GM12891 (cell line): ENCODE measurements at regions not wholly inside any gene's neighbourhood (a gene's known extent, or its start where the extent isn't known, plus 50 kb on each side); places are given as distances from the start of the nearest gene placed in this dataset.
"Not testable (repeated sequence)": the region's sequence is repeated elsewhere in the genome, so short reads cannot be mapped to it uniquely, and the experiment has no call there.

Experiments
- DNase-seq: peaks from one replicate; pipeline ENCODE4 v3.0.0; 2011; ENCODE audit warnings: low spot score; ENCODE audit not compliant: insufficient read length
- FAIRE-seq: peaks from 2 replicates; lab custom pipeline; 2011; peaks lifted over from hg19 to GRCh38; lab: Jason Lieb, UNC
- PAX5 ChIP-seq: IDR thresholded peaks from 2 replicates; pipeline ENCODE4 v1.6.1; 2011; ENCODE audit warnings: low read length, moderate library complexity, mild to moderate bottlenecking; ENCODE audit not compliant: insufficient read depth, severe bottlenecking
- POLR2A ChIP-seq: IDR thresholded peaks from 2 replicates; pipeline ENCODE4 v1.6.1; 2011; ENCODE audit warnings: low read depth, low read length, control low read depth
- POLR2AphosphoS5 ChIP-seq: IDR thresholded peaks from 2 replicates; pipeline ENCODE4 v1.6.1; 2011; ENCODE audit warnings: low read depth, low read length, control low read depth
- POU2F2 ChIP-seq: IDR thresholded peaks from 2 replicates; pipeline ENCODE4 v1.6.1; 2011; ENCODE audit warnings: low read depth, mild to moderate bottlenecking, control low read depth, low read length, moderate library complexity
- SPI1 ChIP-seq: IDR thresholded peaks from 2 replicates; pipeline ENCODE4 v1.6.1; 2011; ENCODE audit warnings: low read depth, low read length, control low read depth
- TAF1 ChIP-seq: IDR thresholded peaks from 2 replicates; pipeline ENCODE4 v1.6.1; 2011; ENCODE audit warnings: low read depth, low read length, control low read depth

DNA sequence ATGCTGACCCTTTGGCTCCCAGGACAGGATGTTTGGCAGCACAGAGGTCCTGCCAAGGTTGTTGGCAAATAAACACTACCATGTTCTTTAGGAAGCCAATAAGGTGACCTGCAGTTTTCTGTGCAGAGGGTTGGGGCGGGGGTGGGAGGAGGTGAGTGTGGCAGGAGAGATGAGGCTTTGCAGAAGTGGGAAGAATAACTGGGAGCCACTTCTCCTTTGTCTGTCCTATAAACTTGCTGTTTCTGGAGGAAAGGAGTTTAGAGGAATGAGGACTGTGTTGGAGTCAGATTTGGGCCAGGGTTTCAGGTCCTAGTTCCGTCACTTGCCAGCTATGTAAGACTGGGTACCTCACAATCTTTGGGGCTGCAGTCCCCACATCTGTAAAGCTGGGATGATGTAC lies 187.6 kb upstream of the SPRED2 start:
- TF ChIP-seq SPI1 = no peak
- no peak for TF ChIP-seq POU2F2
- no peak for TF ChIP-seq POLR2A
- TF ChIP-seq POLR2AphosphoS5 = no peak
- no peak for TF ChIP-seq PAX5
- no peak for TF ChIP-seq TAF1
- DNase-seq (no peak), FAIRE-seq (no peak)

DNA sequence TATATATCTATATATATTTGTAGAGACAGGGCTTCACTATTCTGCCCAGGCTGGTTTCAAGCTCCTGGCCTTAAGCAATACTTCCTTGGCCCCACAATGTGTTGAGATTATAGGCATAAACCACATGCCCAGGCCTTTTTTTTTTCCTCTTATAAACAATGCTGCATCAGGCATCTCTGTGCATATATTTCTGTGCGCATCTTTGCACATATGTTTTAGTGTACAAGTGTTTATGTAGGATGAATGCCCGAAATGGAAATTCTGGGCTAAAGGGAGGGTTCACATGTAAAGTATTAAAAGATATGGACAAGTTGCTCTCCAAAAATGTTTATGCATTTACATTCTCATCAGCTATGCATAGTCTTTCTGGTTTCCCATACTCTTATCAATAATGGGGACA lies 183.2 kb upstream of the SPRED2 start:
- no peak for DNase-seq
- no peak for FAIRE-seq
- no peak for TF ChIP-seq PAX5
- TF ChIP-seq POLR2AphosphoS5 = no peak
- no peak for TF ChIP-seq SPI1
- no peak for TF ChIP-seq POLR2A
- no peak for TF ChIP-seq POU2F2
- no peak for TF ChIP-seq TAF1

DNA sequence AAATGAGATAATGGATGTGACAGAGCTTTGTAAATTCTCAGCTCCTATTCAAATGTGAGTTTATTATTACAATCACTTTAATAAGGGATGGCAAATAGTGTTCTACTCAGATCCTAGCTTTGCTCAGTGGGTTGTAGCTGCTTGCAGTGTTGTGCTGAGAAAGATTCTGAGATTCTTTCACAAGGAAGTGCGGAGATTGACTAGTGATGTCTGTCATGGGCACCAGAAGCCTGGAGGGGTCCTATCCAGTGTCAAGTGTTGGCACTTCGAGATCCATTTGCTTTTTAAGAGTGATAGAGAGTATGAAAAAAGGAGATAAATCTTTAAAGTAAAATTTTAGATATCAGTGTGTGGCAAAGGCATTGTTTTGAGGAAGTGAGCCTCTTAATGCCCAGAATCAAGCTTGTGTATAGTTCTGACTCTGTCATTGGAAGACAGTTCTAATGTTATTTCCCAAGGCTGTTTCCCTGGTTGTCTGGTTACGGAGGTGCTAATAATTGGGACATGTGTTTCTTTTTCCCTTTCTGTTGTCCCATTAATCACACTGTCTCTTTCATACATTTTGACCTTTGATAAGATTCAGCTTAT lies 181.7 kb upstream of the SPRED2 start:
- no peak for TF ChIP-seq POLR2A
- peak; percentile 62 for TF ChIP-seq SPI1
- FAIRE-seq (no peak), DNase-seq (no peak)

DNA sequence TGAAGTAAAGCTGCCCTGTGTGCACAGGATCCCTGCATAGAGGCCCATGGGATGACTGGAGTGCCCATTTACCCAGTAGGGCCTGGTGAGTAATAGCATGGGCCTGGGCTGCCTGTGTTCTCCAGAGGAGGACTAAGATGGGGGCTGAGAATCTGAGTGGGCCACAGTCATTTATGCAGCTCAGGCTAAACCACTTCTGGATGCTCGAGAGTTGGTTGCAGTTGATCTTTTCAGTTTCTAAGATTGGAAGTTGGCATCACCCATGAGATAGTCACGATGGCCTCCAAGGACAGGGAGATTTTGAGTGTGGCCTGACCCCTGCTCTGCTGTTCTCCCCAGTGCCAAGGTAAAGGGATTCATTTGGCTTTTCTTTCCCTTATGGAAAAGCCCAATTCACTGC lies 179.1 kb upstream of the SPRED2 start:
- no peak for FAIRE-seq
- TF ChIP-seq SPI1 (no peak), PAX5 (no peak), TAF1 (no peak), POLR2A (no peak), POU2F2 (no peak), POLR2AphosphoS5 (no peak)
- DNase-seq = no peak

DNA sequence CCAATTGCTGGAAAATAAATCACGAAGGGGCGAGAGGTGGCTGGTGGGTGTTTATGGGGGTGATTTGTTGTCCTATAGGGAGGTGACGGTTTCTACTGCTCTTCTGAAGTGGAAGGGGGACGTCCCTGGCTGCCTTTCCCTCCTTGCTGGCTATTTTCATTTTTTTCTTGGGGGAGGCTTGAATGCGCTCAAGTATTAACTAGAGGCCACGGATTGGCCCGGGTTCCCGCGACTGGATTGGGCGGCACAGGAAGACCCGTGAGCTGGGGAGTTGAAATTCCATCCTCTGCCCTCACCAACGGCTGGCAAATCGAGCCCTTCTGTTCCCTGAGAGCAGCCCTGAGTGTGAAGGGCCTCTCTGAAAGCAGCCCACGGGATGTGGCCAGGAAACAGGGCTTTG lies 176.5 kb upstream of the SPRED2 start:
- no peak for DNase-seq
- no peak for FAIRE-seq
- no peak for TF ChIP-seq POLR2AphosphoS5
- TF ChIP-seq POU2F2 = no peak
- no peak for TF ChIP-seq SPI1
- no peak for TF ChIP-seq POLR2A
- no peak for TF ChIP-seq PAX5
- no peak for TF ChIP-seq TAF1

DNA sequence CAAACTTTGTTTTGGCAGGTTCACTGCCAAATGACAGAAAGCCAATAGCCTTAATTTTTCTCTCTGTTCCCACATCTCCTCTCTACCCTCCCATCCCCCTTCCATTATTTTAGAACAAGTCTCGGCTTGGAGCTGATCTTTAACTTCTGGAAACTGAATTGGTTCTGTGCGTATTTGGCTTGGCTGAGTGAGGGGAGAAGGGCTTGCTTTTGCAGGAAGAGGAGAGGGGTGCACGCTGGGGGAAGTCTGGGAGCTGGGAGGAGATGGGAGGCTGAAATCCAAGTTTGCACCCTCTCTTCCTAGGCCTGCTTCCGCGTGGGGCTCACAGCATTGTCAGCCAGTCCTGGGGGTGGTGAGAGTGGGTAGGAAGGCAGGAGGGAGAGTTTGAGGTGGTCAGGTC lies 176.1 kb upstream of the SPRED2 start:
- DNase-seq = no peak
- no peak for FAIRE-seq
- no peak for TF ChIP-seq POLR2A
- TF ChIP-seq PAX5 = no peak

DNA sequence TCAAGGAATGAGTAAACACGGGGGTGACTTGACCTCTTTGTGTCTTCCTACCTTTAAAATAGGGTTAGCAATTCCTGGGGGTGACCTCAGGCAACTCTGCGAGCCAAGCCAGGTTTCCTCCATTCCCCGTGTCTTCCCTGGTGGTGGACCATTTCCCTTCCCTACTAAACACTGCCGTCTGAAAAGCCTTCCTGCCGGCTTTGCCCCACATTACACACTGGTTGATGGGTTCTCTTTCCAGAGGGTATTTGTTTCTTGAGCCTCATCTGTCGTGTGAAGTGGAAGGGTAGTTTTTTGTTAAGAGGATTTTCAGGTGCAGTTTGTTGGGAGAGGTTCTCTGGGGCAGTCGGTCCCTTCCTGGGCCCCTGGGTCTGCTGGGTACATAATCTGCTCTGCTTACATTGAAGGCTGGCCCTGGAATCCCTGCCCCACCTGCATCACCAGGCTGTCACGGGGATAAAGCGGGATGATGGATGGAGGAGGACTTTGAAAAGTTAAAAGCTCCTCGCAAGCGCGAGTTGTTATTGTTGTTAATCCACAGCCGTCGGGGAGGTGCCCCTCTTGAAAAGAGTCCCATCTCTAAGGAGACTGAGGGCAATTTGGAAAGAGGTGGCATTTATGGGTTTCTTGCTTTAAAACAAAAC lies 175.4 kb upstream of the SPRED2 start:
- DNase-seq (no peak), FAIRE-seq (no peak)
- TF ChIP-seq TAF1 = no peak
- TF ChIP-seq POLR2AphosphoS5 = no peak
- no peak for TF ChIP-seq POU2F2
- TF ChIP-seq SPI1 = no peak
- TF ChIP-seq PAX5 = no peak
- TF ChIP-seq POLR2A = no peak

DNA sequence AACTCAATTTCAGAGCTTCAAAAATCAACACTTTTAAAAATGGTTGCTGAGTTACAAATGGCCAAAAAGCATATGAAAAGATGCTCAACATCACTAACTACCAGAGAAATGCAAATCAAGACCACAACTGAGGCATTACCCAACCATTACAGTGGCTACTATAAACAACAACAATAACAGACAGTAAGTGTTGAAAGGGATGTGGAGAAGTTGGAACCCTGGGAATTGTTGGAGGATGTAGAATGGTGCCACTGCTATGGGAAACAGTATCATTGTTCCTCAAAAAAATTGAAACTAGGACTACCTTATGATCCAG lies 173.3 kb upstream of the SPRED2 start:
- FAIRE-seq (peak; percentile 78), DNase-seq (no peak)
- 0 out of 2 replicates have a peak, but pooled peaks have one; percentile 50 for TF ChIP-seq POU2F2
- TF ChIP-seq PAX5 = no peak
- no peak for TF ChIP-seq POLR2A

DNA sequence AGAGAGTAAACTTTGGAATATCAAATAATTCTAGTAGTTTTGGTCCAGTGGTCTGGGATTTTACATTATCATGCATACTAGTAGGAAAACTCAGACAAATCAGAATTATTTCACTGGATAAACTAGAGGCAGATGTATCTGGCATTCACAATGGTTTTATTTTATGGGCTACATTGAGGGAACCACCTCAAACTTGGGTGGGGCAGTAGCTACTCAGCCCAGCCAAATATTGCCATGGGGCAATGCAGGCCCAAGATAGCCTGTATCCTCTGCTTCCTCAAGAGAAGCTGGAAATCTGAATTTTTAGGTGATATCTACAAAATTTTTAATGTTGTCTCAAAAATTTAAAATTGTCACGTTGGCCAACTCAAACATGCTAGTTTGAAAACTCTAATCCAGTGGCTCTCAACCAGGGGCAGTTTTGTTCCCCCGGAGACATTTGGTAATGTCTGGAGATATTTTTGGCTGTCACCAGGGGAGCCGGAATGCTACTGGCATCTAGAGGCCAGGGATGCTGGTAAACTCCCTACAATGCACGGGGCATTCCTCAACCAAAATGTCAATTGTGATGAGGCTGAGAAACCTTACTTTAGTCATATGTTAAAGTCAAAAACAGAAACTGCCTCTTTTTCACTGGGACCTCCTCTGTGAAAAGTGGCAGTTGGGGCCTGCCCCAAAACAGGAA lies 172.8 kb upstream of the SPRED2 start:
- no peak for TF ChIP-seq PAX5
- TF ChIP-seq POLR2AphosphoS5 = no peak
- no peak for TF ChIP-seq TAF1
- TF ChIP-seq SPI1 = no peak
- no peak for TF ChIP-seq POLR2A
- TF ChIP-seq POU2F2 = no peak
- no peak for DNase-seq
- no peak for FAIRE-seq

DNA sequence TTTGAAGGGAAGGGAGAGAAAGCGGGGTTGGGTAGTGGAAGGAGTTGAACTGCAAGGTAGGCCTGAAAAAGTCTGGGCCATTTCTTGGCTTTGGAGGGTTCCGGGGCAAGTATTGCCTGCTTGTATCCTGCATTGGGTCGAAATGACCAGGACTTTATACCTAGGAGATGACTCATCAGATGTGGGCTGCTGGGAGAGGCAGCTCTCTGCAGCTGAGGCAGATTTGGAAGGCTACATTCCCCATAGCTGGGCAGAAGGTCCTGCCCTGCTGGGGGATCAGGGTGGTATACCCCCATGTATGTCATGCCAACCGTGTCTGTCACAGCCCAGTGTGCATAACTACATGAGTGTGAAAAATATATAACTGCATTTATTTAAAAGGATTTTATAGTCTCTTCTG lies 171.8 kb upstream of the SPRED2 start:
- FAIRE-seq (no peak), DNase-seq (no peak)
- TF ChIP-seq TAF1 = no peak
- no peak for TF ChIP-seq PAX5

DNA sequence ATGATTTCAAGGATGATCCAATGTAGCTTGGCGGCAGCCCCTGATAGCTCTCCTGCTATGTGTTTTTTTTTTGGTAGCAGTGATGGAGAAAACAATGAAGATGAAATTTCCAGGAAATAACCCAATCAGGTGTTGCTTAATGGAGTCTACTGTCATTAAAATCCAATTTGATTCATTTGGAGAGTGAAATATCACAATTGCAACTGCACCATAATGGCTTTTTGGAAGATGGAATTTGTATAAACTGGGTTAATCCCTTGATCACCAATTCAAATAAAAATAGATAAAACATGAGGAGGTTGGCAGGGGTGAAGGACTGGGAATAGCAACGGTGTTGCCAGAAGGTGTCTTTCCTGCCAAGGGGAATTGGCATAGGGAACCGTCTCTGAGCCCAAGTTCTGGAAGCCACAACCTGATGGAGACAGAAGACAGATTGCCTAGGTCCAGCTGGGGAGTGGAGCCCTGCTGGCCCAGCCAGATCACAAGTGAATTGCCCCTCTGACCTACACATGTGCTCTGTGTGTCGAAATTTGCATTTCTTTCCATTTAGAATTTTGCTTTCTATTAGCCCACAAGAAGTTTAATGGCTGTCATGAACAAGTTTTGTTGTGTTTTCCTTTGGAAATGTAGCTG lies 170.3 kb upstream of the SPRED2 start:
- TF ChIP-seq PAX5 (no peak), SPI1 (no peak), POU2F2 (no peak), POLR2A (no peak), POLR2AphosphoS5 (no peak), TAF1 (no peak)
- no peak for DNase-seq
- no peak for FAIRE-seq

DNA sequence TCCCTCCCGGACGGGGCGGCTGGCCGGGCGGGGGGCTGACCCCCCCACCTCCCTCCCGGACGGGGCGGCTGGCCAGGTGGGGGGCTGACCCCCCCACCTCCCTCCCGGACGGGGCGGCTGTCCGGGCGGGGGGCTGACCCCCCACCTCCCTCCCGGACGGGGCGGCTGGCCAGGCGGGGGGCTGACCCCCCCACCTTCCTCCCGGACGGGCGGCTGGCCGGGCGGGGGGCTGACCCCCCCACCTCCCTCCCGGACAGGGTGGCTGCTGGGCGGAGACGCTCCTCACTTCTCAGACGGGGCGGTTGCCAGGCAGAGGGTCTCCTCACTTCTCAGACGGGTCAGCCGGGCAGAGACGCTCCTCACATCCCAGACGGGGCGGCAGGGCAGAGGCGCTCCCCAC lies 168.5 kb upstream of the SPRED2 start:
- FAIRE-seq = not testable (repeated sequence)

DNA sequence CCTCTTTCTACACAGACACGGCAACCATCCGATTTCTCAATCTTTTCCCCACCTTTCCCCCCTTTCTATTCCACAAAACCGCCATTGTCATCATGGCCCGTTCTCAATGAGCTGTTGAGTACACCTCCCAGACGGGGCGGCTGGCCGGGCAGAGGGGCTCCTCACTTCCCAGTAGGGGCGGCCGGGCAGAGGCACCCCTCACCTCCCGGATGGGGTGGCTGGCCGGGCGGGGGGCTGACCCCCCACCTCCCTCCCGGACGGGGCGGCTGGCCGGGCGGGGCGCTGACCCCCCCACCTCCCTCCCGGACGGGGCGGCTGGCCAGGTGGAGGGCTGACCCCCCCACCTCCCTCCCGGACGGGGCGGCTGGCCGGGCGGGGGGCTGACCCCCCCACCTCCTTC lies 168.0 kb upstream of the SPRED2 start:
- not testable (repeated sequence) for DNase-seq, FAIRE-seq

More for the DNA sequence above, 168.5 kb upstream of the SPRED2 start:
- DNase-seq = not testable (repeated sequence)
